Parathyroid adenoma (tissue), 2 donors: ENCODE measurements at regions not wholly inside any gene's neighbourhood (a gene's known extent, or its start where the extent isn't known, plus 50 kb on each side); places are given as distances from the start of the nearest gene placed in this dataset.

Experiments used
- H2AFZ ChIP-seq: fragments of 300-600 bp; sonication (generic); one replicate; pipeline ENCODE4 v1.7.0; 2017; ENCODE audit warnings: antibody characterized with exemption, mild to moderate bottlenecking
- H3K27ac ChIP-seq: fragments of 300-600 bp; sonication (generic); one replicate; pipeline ENCODE4 v1.7.0; 2017
- H3K27me3 ChIP-seq: fragments of 300-600 bp; sonication (generic); one replicate; pipeline ENCODE4 v1.7.0; 2017; ENCODE audit warnings: low read length; ENCODE audit not compliant: control insufficient read depth, insufficient read depth
- H3K36me3 ChIP-seq: fragments of 300-600 bp; sonication (generic); one replicate; pipeline ENCODE4 v1.7.0; 2017; ENCODE audit warnings: low read length; ENCODE audit not compliant: control insufficient read depth, insufficient read depth
- H3K4me1 ChIP-seq: fragments of 300-600 bp; sonication (generic); one replicate; pipeline ENCODE4 v1.7.0; 2017; ENCODE audit warnings: control low read depth
- H3K4me2 ChIP-seq: fragments of 300-600 bp; sonication (generic); one replicate; pipeline ENCODE4 v1.7.0; 2017; ENCODE audit warnings: low read length
- H3K4me3 ChIP-seq: fragments of 300-600 bp; sonication (generic); one replicate; pipeline ENCODE4 v1.7.0; 2017; ENCODE audit warnings: low read depth, low read length
- H3K79me2 ChIP-seq: fragments of 300-600 bp; sonication (generic); one replicate; pipeline ENCODE4 v1.7.0; 2017; ENCODE audit warnings: control low read depth
- H3K9ac ChIP-seq: fragments of 300-600 bp; sonication (generic); one replicate; pipeline ENCODE4 v1.7.0; 2017; ENCODE audit warnings: mild to moderate bottlenecking
- H3K9me3 ChIP-seq: fragments of 300-600 bp; sonication (generic); one replicate; pipeline ENCODE4 v1.7.0; 2017; ENCODE audit warnings: low read length; ENCODE audit not compliant: control insufficient read depth
- CTCF ChIP-seq: fragments of 300-600 bp; sonication (generic); IDR thresholded peaks from one replicate; pipeline ENCODE4 v1.7.0; 2017; ENCODE audit warnings: antibody characterized with exemption, mild to moderate bottlenecking
- donor health status: primary hyperparathyroidism.

GRCh38 chr1:219269171-219269570 is 95.5 kb downstream of the LYPLAL1 start:
- Histone ChIP-seq H3K9ac (no peak overlapping the region), H3K4me3 (no peak overlapping the region), H3K27me3 (no peaks in the 10 kb centered on the region), H3K9me3 (no peaks in the 10 kb centered on the region), H2AFZ (no peak overlapping the region), H3K36me3 (no peaks in the 10 kb centered on the region), H3K4me1 (no peaks in the 10 kb centered on the region), H3K4me2 (no peak overlapping the region), H3K27ac (no peak overlapping the region), H3K79me2 (no peaks in the 10 kb centered on the region)
- no peak for TF ChIP-seq CTCF

- Histone ChIP-seq H3K27me3 (no peaks in the 10 kb centered on the region), H3K4me2 (no peak overlapping the region), H3K9ac (no peak overlapping the region), H3K4me3 (no peak overlapping the region), H3K9me3 (no peaks in the 10 kb centered on the region), H3K36me3 (no peaks in the 10 kb centered on the region), H3K4me1 (no peaks in the 10 kb centered on the region), H3K27ac (no peak overlapping the region), H2AFZ (no peak overlapping the region), H3K79me2 (no peaks in the 10 kb centered on the region)
- no peak for TF ChIP-seq CTCF
Measured at GRCh38 chr1:219266524-219266923, 92.8 kb downstream of the LYPLAL1 start.

GRCh38 chr1:219265026-219265515 is 91.4 kb downstream of the LYPLAL1 start:
- H2AFZ ChIP-seq: no peak overlapping the region
- no peak overlapping the region for H3K4me3 ChIP-seq
- H3K9me3 ChIP-seq: no peaks in the 10 kb centered on the region
- no peaks in the 10 kb centered on the region for H3K27me3 ChIP-seq
- no peak for TF ChIP-seq CTCF
- no peak overlapping the region for H3K4me2 ChIP-seq
- H3K9ac ChIP-seq: no peak overlapping the region
- no peaks in the 10 kb centered on the region for H3K79me2 ChIP-seq
- H3K36me3 ChIP-seq: no peaks in the 10 kb centered on the region
- H3K27ac ChIP-seq: no peak overlapping the region
- H3K4me1 ChIP-seq: no peaks in the 10 kb centered on the region

GRCh38 chr1:219264561-219264960 is 90.9 kb downstream of the LYPLAL1 start:
- no peaks in the 10 kb centered on the region for H3K79me2 ChIP-seq
- H3K36me3 ChIP-seq: no peaks in the 10 kb centered on the region
- no peaks in the 10 kb centered on the region for H3K4me1 ChIP-seq
- H3K9ac ChIP-seq: no peak overlapping the region
- no peak overlapping the region for H2AFZ ChIP-seq
- H3K4me3 ChIP-seq: no peak overlapping the region
- H3K27me3 ChIP-seq: no peaks in the 10 kb centered on the region
- H3K9me3 ChIP-seq: no peaks in the 10 kb centered on the region
- H3K4me2 ChIP-seq: no peak overlapping the region
- TF ChIP-seq CTCF: no peak
- no peak overlapping the region for H3K27ac ChIP-seq
